Gastrocnemius medialis (tissue), 4 donors: ENCODE measurements at regions not wholly inside any gene's neighbourhood (a gene's known extent, or its start where the extent isn't known, plus 50 kb on each side); places are given as distances from the start of the nearest gene placed in this dataset.

Experiments used
- ATAC-seq, 2 donors: fragments of 150-250 bp; one replicate each; pipeline ENCODE4 v1.9.1; 2016
- DNase-seq, 2 donors: peaks; one replicate each; pipeline ENCODE4 v3.0.0-alpha.2; 2019
- H3K27ac ChIP-seq, 4 donors: fragments of 200-600 bp; sonication (generic); 1 replicate in 1 of 4; 2 replicates in 3 of 4; pipeline ENCODE4 v1.5.1; 2016 to 2018; ENCODE audit warnings: mild to moderate bottlenecking in 2 of 4, moderate library complexity in 1 of 4
- H3K27me3 ChIP-seq, 3 donors: fragments of 200-600 bp; sonication (generic) in 2 of 3; 1 replicate in 1 of 3; 2 replicates in 2 of 3; pipeline versions ENCODE4 v1.5.1 to v1.6.0; 2016 to 2019; ENCODE audit warnings: mild to moderate bottlenecking in 1 of 3, moderate library complexity in 1 of 3
- H3K36me3 ChIP-seq, 2 donors: fragments of 200-600 bp; sonication (generic) in 1 of 2; one replicate each; pipeline ENCODE4 v1.5.1; 2017 to 2018
- H3K4me1 ChIP-seq, 2 donors: fragments of 200-600 bp; sonication (generic) in 1 of 2; one replicate each; pipeline ENCODE4 v1.5.1; 2016 to 2017; ENCODE audit warnings: mild to moderate bottlenecking in 2 of 2
- H3K4me3 ChIP-seq, 4 donors: fragments of 200-600 bp; sonication (generic) in 3 of 4; 1 replicate in 1 of 4; 2 replicates in 3 of 4; pipeline ENCODE4 v1.5.1; 2016 to 2019; ENCODE audit warnings: mild to moderate bottlenecking in 2 of 4
- H3K9me3 ChIP-seq, 3 donors: fragments of 200-600 bp; sonication (generic) in 2 of 3; 1 replicate in 1 of 3; 2 replicates in 2 of 3; pipeline ENCODE4 v1.5.1; 2016 to 2019
- POLR2A ChIP-seq, 2 donors: fragments of 450-650 bp; IDR thresholded peaks; one replicate each; pipeline ENCODE4 v1.6.1; 2017; ENCODE audit warnings: antibody characterized with exemption in 2 of 2, mild to moderate bottlenecking in 2 of 2, moderate library complexity in 2 of 2
- in situ Hi-C, 4 donors: fragments of 200-750 bp; cut with MboI; loops; one replicate each; pipeline versions ENCODE4 v1.15.0 to v1.8.0; 2017; ENCODE audit warnings: low sequenced_read_pairs in 4 of 4
- intact Hi-C: fragments of 100-400 bp; cut with DNase I; formaldehyde crosslinking; loops from one replicate; pipeline ENCODE4 v1.15.1; 2023; ENCODE audit warnings: low total_unique reads
- TF ChIP-seq, protein P1 (sequence below), 5 experiments: fragments of 450-650 bp in 3 of 5; fragments of 200-600 bp in 2 of 5; sonication (generic) in 2 of 5; IDR thresholded peaks in 4 of 5; conservative IDR thresholded peaks in 1 of 5; 1 replicate in 4 of 5; 2 replicates in 1 of 5; pipeline ENCODE4 v1.5.1; 2016 to 2019; ENCODE audit warnings: antibody characterized with exemption in 5 of 5, mild to moderate bottlenecking in 3 of 5, moderate library complexity in 3 of 5

DNA sequence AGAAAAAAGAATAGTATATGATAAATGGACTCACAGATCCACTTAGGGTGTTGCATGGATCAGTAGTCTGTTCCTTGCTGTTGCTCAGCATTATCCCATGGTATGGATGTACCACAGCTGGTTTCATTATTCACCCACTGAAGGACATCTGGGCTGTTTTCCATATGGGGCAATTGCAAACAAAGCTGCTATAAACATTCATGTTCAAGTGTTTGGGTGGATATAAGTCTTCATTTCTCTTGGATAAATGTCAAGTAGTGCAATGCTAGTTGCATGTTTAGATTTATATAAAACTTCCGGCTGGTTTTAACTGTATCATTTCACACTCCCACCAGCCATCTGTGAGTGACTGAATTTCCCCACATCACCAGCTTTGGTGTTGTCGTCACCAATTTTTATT is 137.7 kb downstream of the ASB7 start:
- Histone ChIP-seq H3K36me3 (no peaks in the 10 kb centered on the region), H3K27me3 (no peaks in the 10 kb centered on the region), H3K9me3 (no peaks in the 10 kb centered on the region), H3K4me3 (no peak overlapping the region), H3K27ac (no peak overlapping the region), H3K4me1 (no peaks in the 10 kb centered on the region)
- intact Hi-C loops = no loop called here
- DNase-seq (no peak), ATAC-seq (no peak)
- no peak for TF ChIP-seq POLR2A (IDR thresholded peaks at IDR 0.05)
- TF ChIP-seq, protein P1, sequence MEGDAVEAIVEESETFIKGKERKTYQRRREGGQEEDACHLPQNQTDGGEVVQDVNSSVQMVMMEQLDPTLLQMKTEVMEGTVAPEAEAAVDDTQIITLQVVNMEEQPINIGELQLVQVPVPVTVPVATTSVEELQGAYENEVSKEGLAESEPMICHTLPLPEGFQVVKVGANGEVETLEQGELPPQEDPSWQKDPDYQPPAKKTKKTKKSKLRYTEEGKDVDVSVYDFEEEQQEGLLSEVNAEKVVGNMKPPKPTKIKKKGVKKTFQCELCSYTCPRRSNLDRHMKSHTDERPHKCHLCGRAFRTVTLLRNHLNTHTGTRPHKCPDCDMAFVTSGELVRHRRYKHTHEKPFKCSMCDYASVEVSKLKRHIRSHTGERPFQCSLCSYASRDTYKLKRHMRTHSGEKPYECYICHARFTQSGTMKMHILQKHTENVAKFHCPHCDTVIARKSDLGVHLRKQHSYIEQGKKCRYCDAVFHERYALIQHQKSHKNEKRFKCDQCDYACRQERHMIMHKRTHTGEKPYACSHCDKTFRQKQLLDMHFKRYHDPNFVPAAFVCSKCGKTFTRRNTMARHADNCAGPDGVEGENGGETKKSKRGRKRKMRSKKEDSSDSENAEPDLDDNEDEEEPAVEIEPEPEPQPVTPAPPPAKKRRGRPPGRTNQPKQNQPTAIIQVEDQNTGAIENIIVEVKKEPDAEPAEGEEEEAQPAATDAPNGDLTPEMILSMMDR (IDR thresholded peaks at IDR 0.05 in 4 of 5, conservative IDR thresholded peaks at IDR 0.05 in 1 of 5) = no peak
- in situ Hi-C loops = no loop called here

DNA sequence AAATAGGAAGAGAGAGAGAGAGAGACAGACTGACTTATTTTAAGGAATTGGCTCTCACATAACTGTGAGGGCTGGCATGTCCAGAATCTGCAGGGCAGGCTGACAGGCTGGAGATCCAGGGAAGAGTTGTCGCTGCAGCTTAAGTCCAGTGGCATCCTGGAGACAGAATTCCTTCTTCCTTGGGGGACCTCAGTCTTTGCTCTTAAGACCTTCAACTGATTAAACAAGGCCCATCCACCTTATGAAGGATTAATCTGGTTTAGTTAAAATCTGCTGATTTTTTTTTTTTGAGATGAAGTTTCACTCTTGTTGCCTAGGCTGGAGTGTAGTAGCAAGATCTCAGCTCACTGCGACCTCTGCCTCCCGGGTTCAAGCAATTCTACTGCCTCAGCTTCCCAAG is 128.0 kb upstream of the ALDH1A3 start:
- DNase-seq (no peak), ATAC-seq (no peak)
- TF ChIP-seq, protein P1 (IDR thresholded peaks at IDR 0.05 in 4 of 5, conservative IDR thresholded peaks at IDR 0.05 in 1 of 5) = no peak
- TF ChIP-seq POLR2A (IDR thresholded peaks at IDR 0.05) = no peak
- H3K9me3 ChIP-seq = no peaks in the 10 kb centered on the region
- intact Hi-C loops = no loop called here
- no peak overlapping the region for H3K4me3 ChIP-seq
- H3K27me3 ChIP-seq = peaks cover 0 to 5% (median 0%) of the 10 kb centered on the region in 3 donors
- no peak overlapping the region for H3K27ac ChIP-seq
- H3K4me1 ChIP-seq = no peaks in the 10 kb centered on the region
- in situ Hi-C loops = no loop called here
- H3K36me3 ChIP-seq = no peaks in the 10 kb centered on the region

DNA sequence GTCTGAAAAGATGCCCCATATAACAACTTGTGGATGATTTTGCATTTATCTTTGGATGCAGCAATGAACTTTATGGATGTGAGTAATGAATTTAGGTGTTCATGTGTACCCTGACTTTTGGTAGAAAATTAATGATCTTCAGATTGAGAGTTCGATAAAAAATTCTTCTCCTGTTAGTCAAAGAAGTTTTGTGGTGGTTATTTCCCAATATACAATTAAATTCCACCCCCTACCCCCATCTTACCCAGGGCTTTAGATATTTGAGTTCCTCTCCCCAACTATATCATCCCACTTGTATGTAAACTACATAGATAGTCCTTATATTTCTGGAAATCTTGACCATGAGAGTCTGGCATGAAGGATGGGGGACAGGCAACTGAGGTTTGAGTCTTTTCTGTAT is 126.1 kb upstream of the ALDH1A3 start:
- Histone ChIP-seq H3K4me1 (no peaks in the 10 kb centered on the region), H3K27ac (no peak overlapping the region), H3K9me3 (no peaks in the 10 kb centered on the region), H3K4me3 (no peak overlapping the region), H3K27me3 (peaks cover 0 to 3% (median 0%) of the 10 kb centered on the region in 3 donors), H3K36me3 (no peaks in the 10 kb centered on the region)
- intact Hi-C loops = no loop called here
- no peak for DNase-seq
- TF ChIP-seq POLR2A (IDR thresholded peaks at IDR 0.05) = no peak
- TF ChIP-seq, protein P1 (IDR thresholded peaks at IDR 0.05 in 4 of 5, conservative IDR thresholded peaks at IDR 0.05 in 1 of 5) = no peak
- no peak for ATAC-seq
- in situ Hi-C loops = no loop called here

DNA sequence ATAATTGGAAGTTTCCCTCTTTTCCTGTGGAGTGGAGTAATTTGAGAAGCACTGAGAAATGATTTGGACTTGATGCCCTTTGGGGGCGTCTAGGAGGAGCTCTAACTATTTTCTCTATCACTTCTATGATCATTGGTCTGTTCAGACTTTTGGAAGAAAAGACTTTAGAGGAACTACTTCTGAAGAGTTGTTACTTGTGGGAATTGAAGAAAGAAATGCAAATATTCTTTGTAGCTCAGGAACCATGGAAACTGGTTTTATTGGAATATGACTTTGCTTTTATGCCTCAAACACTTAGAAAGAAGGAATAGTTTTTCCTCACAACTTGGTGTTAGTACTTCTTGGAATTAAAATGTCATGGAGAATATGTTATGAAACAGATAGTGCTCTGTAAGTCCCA is 122.0 kb upstream of the ALDH1A3 start:
- in situ Hi-C loops = no loop called here
- ATAC-seq = no peak
- Histone ChIP-seq H3K4me1 (no peaks in the 10 kb centered on the region), H3K36me3 (no peaks in the 10 kb centered on the region), H3K4me3 (no peak overlapping the region), H3K9me3 (no peaks in the 10 kb centered on the region), H3K27me3 (peaks cover 0 to 2% (median 0%) of the 10 kb centered on the region in 3 donors), H3K27ac (no peak overlapping the region)
- TF ChIP-seq, protein P1 (IDR thresholded peaks at IDR 0.05 in 4 of 5, conservative IDR thresholded peaks at IDR 0.05 in 1 of 5) = no peak
- TF ChIP-seq POLR2A (IDR thresholded peaks at IDR 0.05) = no peak
- no peak for DNase-seq
- intact Hi-C loops = no loop called here

DNA sequence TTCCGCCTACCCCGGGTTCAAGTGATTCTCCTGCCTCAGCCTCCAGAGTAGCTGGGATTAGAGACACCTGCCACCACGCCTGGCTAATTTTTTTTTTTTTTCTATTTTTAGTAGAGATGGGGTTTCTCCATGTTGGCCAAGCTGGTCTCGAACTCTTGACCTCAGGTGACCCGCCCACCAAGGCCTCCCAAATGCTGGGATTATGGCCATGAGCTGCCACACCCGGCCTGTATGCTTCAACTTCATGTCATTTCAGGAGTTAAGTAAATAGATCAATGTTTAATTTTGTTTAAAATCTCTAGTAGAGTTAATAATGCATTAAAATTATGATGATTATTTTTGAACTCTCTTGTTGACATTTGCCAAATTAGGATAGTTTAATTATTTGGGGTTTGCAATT is 121.1 kb upstream of the ALDH1A3 start:
- no peak overlapping the region for H3K4me3 ChIP-seq
- ATAC-seq = no peak
- H3K9me3 ChIP-seq = no peaks in the 10 kb centered on the region
- peaks cover 0 to 2% (median 0%) of the 10 kb centered on the region in 3 donors for H3K27me3 ChIP-seq
- H3K36me3 ChIP-seq = no peaks in the 10 kb centered on the region
- no peak for DNase-seq
- no peaks in the 10 kb centered on the region for H3K4me1 ChIP-seq
- in situ Hi-C loops (no loop called here), intact Hi-C loops (no loop called here)
- no peak overlapping the region for H3K27ac ChIP-seq
- no peak for TF ChIP-seq POLR2A (IDR thresholded peaks at IDR 0.05)
- TF ChIP-seq, protein P1 (IDR thresholded peaks at IDR 0.05 in 4 of 5, conservative IDR thresholded peaks at IDR 0.05 in 1 of 5) = no peak
